SU-DHL-6 (cell line): ENCODE measurements at regions not wholly inside any gene's neighbourhood (a gene's known extent, or its start where the extent isn't known, plus 50 kb on each side); places are given as distances from the start of the nearest gene placed in this dataset.

ENCODE experiments used
- H2AFZ ChIP-seq: fragments of 200-600 bp; sonication (generic); 2 replicates; pipeline ENCODE4 v1.6.1; 2014; ENCODE audit warnings: low read depth, mild to moderate bottlenecking, moderate library complexity, mixed read lengths, antibody characterized with exemption, low read length; ENCODE audit not compliant: severe bottlenecking
- H3F3A ChIP-seq: fragments of 200-600 bp; shearing (Covaris generic); 2 replicates; pipeline ENCODE4 v1.6.0; 2016; ENCODE audit warnings: antibody characterized with exemption, mild to moderate bottlenecking; ENCODE audit not compliant: insufficient read depth
- H3K27ac ChIP-seq: fragments of 200-600 bp; sonication (generic); 2 replicates; pipeline ENCODE4 v1.5.1; 2016; ENCODE audit warnings: low read depth, mild to moderate bottlenecking, low read length, moderate library complexity, mixed read lengths
- H3K27me3 ChIP-seq: fragments of 200-600 bp; sonication (generic), shearing (Covaris generic); 2 replicates; pipeline ENCODE4 v1.6.0; 2014; ENCODE audit warnings: mild to moderate bottlenecking, low read length
- H3K36me3 ChIP-seq: fragments of 200-600 bp; sonication (generic); 2 replicates; pipeline ENCODE4 v1.6.1; 2014; ENCODE audit warnings: mild to moderate bottlenecking, low read length, mixed read lengths
- H3K4me2 ChIP-seq: fragments of 300-600, 200-600 bp; shearing (Covaris generic), sonication (generic); 2 replicates; pipeline ENCODE4 v1.6.0; 2014; ENCODE audit warnings: low read length, low read depth, mild to moderate bottlenecking; ENCODE audit not compliant: poor library complexity, severe bottlenecking
- H3K4me3 ChIP-seq: fragments of 200-600 bp; sonication (generic); 2 replicates; pipeline ENCODE4 v1.5.1; 2014; ENCODE audit warnings: antibody characterized with exemption, low read length, mild to moderate bottlenecking, mixed read lengths; ENCODE audit not compliant: insufficient read depth, poor library complexity, severe bottlenecking
- H3K79me2 ChIP-seq: fragments of 200-600 bp; sonication (generic); 2 replicates; pipeline ENCODE4 v1.6.1; 2014; ENCODE audit warnings: mild to moderate bottlenecking, low read length, moderate library complexity; ENCODE audit not compliant: insufficient read depth
- H3K9ac ChIP-seq: fragments of 200-600 bp; sonication (generic); 2 replicates; pipeline ENCODE4 v1.7.0; 2014; ENCODE audit warnings: mild to moderate bottlenecking, low read length
- H3K9me2 ChIP-seq: fragments of 200-600 bp; sonication (generic); replicated peaks from 2 replicates; pipeline ENCODE4 v1.6.1; 2014; ENCODE audit warnings: low read length; ENCODE audit not compliant: insufficient read depth
- H3K9me3 ChIP-seq: fragments of 200-600 bp; sonication (generic); 2 replicates; pipeline ENCODE4 v1.6.1; 2014; ENCODE audit warnings: low read length, mixed read lengths; ENCODE audit not compliant: insufficient read depth
- H4K20me1 ChIP-seq: fragments of 200-600 bp; sonication (generic); 2 replicates; pipeline ENCODE4 v1.6.1; 2014; ENCODE audit warnings: low read depth, mild to moderate bottlenecking, antibody characterized with exemption, low read length, moderate library complexity, mixed read lengths
- CTCF ChIP-seq: fragments of 200-600 bp; sonication (generic); IDR thresholded peaks from one replicate; pipeline ENCODE4 v1.5.1; 2017; ENCODE audit warnings: antibody characterized with exemption, mild to moderate bottlenecking, low read length, moderate library complexity; ENCODE audit not compliant: insufficient read depth, poor library complexity, severe bottlenecking
- EZH2phosphoT487 ChIP-seq: fragments of 200-600 bp; sonication (generic), shearing (Covaris generic); conservative IDR thresholded peaks from 2 replicates; pipeline ENCODE4 v1.6.1; 2018; ENCODE audit warnings: mild to moderate bottlenecking, antibody characterized with exemption, low read length, moderate library complexity, mixed read lengths

DNA sequence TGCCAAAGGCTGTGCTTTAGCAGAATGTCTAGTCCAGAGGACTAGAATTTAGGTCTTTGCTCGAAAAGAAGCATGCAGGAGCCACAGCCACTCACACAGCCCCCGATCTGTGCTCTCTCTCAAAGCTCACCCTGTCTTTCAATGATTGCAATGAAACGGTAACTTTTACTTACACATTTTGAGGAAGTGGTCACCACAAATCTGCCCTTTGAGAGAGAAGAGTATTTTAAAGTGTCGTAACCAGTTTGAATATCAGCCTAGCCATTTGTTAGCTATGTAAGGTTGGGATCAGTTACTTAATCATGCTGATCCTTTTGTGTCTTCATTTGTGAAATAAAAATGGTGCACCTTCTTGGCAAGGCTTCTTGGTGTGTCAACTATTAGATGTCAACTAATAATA lies 209.0 kb downstream of the TFAP2A start:
- no peak overlapping the region for H3K9ac ChIP-seq
- H3K4me2 ChIP-seq, result no peak overlapping the region
- TF ChIP-seq CTCF (no peak), EZH2phosphoT487 (no peak)
- no peaks in the 10 kb centered on the region for H3K79me2 ChIP-seq
- no peak overlapping the region for H3K4me3 ChIP-seq
- no peaks in the 10 kb centered on the region for H3K9me2 ChIP-seq
- no peak overlapping the region for H2AFZ ChIP-seq
- no peaks in the 10 kb centered on the region for H4K20me1 ChIP-seq
- no peak overlapping the region for H3K27ac ChIP-seq
- H3K27me3 ChIP-seq, result no peaks in the 10 kb centered on the region
- no peaks in the 10 kb centered on the region for H3F3A ChIP-seq
- H3K36me3 ChIP-seq, result no peaks in the 10 kb centered on the region
- no peaks in the 10 kb centered on the region for H3K9me3 ChIP-seq

DNA sequence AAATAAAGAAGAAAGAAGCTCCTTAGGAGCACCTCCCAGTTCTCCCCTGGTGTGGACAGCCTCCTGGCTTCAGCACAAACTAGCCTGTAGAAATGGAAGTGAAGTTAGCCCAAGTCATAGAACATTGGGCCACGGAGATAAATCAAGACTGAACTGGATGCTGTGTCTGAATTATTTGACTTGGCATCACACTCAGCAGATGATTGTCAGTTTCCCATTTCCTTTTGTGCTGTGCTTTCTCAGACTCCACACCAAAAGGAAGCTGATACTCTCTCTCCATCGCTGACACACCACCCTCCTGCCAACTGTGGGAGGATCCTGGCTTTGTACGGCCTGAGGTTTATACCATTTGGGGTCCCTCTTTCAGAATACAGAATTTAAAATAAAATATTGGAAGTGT lies 209.8 kb downstream of the TFAP2A start:
- Histone ChIP-seq H2AFZ (no peak overlapping the region), H3K79me2 (no peaks in the 10 kb centered on the region), H3K9ac (no peak overlapping the region), H3F3A (no peaks in the 10 kb centered on the region), H3K4me2 (no peak overlapping the region), H3K27me3 (no peaks in the 10 kb centered on the region), H3K27ac (no peak overlapping the region), H4K20me1 (no peaks in the 10 kb centered on the region), H3K9me3 (no peaks in the 10 kb centered on the region), H3K36me3 (no peaks in the 10 kb centered on the region), H3K9me2 (no peaks in the 10 kb centered on the region), H3K4me3 (no peak overlapping the region)
- TF ChIP-seq CTCF (no peak), EZH2phosphoT487 (no peak)

DNA sequence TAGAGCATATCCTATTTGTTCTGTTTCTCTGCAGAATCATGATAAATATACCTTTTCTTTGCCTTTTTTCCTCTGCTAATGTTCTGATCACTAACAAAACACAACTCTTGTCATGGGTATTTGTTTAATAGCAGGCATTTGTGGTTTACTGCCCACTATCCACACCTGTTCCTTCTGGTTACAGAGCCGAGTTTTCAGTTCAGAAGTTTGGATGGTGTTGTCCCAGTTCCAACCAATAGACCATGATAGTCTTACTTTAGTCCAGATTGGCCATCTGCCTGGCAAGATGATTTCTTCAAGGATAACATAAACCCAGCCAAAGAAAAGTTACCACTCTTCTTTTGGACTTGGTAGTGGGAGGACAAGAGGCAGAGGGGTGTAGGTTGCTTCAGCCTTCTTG lies 211.2 kb downstream of the TFAP2A start:
- Histone ChIP-seq H3K27me3 (no peaks in the 10 kb centered on the region), H3K79me2 (no peaks in the 10 kb centered on the region), H4K20me1 (no peaks in the 10 kb centered on the region), H3F3A (no peaks in the 10 kb centered on the region), H3K4me2 (no peak overlapping the region), H3K27ac (no peak overlapping the region), H2AFZ (no peak overlapping the region), H3K9ac (no peak overlapping the region), H3K9me3 (no peaks in the 10 kb centered on the region), H3K9me2 (no peaks in the 10 kb centered on the region), H3K4me3 (no peak overlapping the region), H3K36me3 (no peaks in the 10 kb centered on the region)
- TF ChIP-seq EZH2phosphoT487 (no peak), CTCF (no peak)

DNA sequence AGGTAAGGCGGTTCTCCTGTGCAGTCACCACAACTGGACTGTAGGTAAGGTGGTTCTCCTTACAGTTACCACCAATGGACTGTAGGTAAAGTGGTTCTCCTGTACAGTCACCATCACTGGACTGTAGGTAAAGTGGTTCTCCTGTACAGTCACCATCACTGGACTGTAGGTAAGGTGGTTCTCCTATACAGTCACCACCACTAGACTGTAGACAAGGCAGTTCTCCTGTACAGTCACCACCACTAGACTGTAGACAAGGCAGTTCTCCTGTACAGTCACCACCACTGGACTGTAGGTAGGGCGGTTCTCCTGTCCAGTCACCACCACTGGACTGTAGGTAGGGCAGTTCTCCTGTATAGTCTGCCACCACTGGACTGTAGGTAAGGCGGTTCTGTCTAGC lies 212.3 kb downstream of the TFAP2A start:
- no peaks in the 10 kb centered on the region for H3K27me3 ChIP-seq
- no peak overlapping the region for H3K4me2 ChIP-seq
- H3K79me2 ChIP-seq, result no peaks in the 10 kb centered on the region
- no peaks in the 10 kb centered on the region for H3K9me3 ChIP-seq
- no peak overlapping the region for H3K9ac ChIP-seq
- no peak overlapping the region for H3K4me3 ChIP-seq
- no peaks in the 10 kb centered on the region for H3K36me3 ChIP-seq
- H3K27ac ChIP-seq, result no peak overlapping the region
- H4K20me1 ChIP-seq, result no peaks in the 10 kb centered on the region
- TF ChIP-seq CTCF (no peak), EZH2phosphoT487 (no peak)
- no peak overlapping the region for H2AFZ ChIP-seq
- H3K9me2 ChIP-seq, result no peaks in the 10 kb centered on the region
- H3F3A ChIP-seq, result no peaks in the 10 kb centered on the region
